Adrenal gland (tissue), 5 donors: ENCODE measurements at regions not wholly inside any gene's neighbourhood (a gene's known extent, or its start where the extent isn't known, plus 50 kb on each side); places are given as distances from the start of the nearest gene placed in this dataset.

ENCODE experiments used
- CTCF ChIP-seq, 6 experiments: fragments of 450-650 bp in 4 of 6; fragments of 200-600 bp in 2 of 6; sonication (generic) in 1 of 6; IDR thresholded peaks; 1 replicate in 5 of 6; 2 replicates in 1 of 6; pipeline versions ENCODE4 v1.5.1 to v1.8.0; 2016 to 2021; ENCODE audit warnings: antibody characterized with exemption in 6 of 6, mild to moderate bottlenecking in 2 of 6, moderate library complexity in 1 of 6
- POLR2A ChIP-seq, 2 donors: fragments of 450-650 bp; IDR thresholded peaks; one replicate each; pipeline ENCODE4 v1.6.1; 2017; ENCODE audit warnings: antibody characterized with exemption in 2 of 2, mild to moderate bottlenecking in 2 of 2, moderate library complexity in 1 of 2
- donor health status: DM: no; HTN: no; CAD: no.

GRCh38 chr16:65666132-65666941 is 544.5 kb upstream of the CDH11 start:
- TF ChIP-seq CTCF (IDR thresholded peaks at IDR 0.05), result no peak
- no peak for TF ChIP-seq POLR2A (IDR thresholded peaks at IDR 0.05)
